GM18507 (cell line): ENCODE measurements at regions not wholly inside any gene's neighbourhood (a gene's known extent, or its start where the extent isn't known, plus 50 kb on each side); places are given as distances from the start of the nearest gene placed in this dataset.

ENCODE experiments used
- DNase-seq: peaks from one replicate; pipeline ENCODE4 v3.0.0; 2011; ENCODE audit warnings: low read depth; ENCODE audit not compliant: insufficient read length; ENCODE audit errors: extremely low spot score
- FAIRE-seq: peaks from 2 replicates; lab custom pipeline; 2011; peaks lifted over from hg19 to GRCh38; lab: Jason Lieb, UNC

- no peak for DNase-seq
- FAIRE-seq: no peak
Observed at GRCh38 chr10:129416956-129417765, 49.9 kb upstream of the MGMT start.
